ENCODE measurements at regions not wholly inside any gene's neighbourhood (a gene's known extent, or its start where the extent isn't known, plus 50 kb on each side); places are given as distances from the start of the nearest gene placed in this dataset.

DNA sequence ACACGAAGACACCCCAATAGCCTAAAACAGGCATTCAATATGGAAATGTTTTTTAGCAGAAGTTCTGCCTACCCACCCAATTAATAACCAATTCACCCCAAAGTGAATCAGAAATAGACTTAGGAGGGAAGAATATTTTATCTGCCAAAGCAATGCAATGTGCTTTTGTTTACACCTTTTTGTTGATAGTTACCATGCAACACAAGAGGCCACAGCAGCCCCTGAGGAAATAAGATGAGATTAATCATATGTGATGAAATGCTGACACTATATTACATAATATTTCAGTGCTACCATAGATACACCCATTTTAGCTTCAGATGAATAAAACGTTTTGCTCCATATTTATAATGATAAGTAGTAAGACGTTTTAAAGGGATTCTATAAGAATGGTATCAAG, 60.9 kb upstream of the RGS2 start:
- CTCF ChIA-PET: interaction anchor here (0.7 to 1.6 kb wide), 2 partner anchors 10 to 197 kb away, joined by 3 read pairs; no protein-coding TSS in a partner anchor

DNA sequence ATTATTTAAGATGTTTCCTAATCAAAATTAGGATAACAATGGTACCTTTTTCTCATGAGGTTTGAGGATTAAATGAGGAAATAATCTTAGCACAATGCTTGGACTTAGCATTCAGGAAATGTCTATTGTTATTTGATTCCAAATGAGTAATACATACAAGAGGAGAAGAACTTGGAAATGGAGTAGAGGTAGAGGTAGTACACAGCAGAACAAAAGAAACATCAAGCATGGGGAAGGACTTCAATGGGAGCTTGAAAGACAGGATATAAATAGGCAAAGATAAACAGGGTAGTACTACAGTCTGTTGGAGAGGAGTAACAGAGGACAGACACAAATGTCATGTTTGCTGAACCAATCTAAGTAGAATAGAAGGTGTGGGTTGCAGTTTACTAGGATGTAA, 59.5 kb upstream of the RGS2 start:
- CTCF ChIA-PET: no interaction called here
- no peaks in the 10 kb centered on the region for H3K9me3 Mint-ChIP-seq (ENCODE audit: unreplicated experiment)
- no TSS peak for BruUV-seq (replicated peaks)
- H3K27me3 Mint-ChIP-seq (ENCODE audit: insufficient read depth, unreplicated experiment): no peaks in the 10 kb centered on the region
- no peaks in the 10 kb centered on the region for H3K36me3 Mint-ChIP-seq (ENCODE audit: insufficient read depth, unreplicated experiment)
- intact Hi-C loops (cut with micrococcal nuclease): no loop called here
- H3K4me1 Mint-ChIP-seq (ENCODE audit: insufficient read depth, unreplicated experiment): peaks cover 5% of the 10 kb centered on the region
- no peak overlapping the region for H3K27ac Mint-ChIP-seq (ENCODE audit: low read depth, unreplicated experiment)
- no peak overlapping the region for H3K4me3 Mint-ChIP-seq (ENCODE audit: unreplicated experiment)
- POLR2A ChIA-PET: interaction anchor here (0.7 kb wide), 1 partner anchor 8 kb away, joined by 3 read pairs; no protein-coding TSS in a partner anchor
- TF ChIP-seq, protein P1, sequence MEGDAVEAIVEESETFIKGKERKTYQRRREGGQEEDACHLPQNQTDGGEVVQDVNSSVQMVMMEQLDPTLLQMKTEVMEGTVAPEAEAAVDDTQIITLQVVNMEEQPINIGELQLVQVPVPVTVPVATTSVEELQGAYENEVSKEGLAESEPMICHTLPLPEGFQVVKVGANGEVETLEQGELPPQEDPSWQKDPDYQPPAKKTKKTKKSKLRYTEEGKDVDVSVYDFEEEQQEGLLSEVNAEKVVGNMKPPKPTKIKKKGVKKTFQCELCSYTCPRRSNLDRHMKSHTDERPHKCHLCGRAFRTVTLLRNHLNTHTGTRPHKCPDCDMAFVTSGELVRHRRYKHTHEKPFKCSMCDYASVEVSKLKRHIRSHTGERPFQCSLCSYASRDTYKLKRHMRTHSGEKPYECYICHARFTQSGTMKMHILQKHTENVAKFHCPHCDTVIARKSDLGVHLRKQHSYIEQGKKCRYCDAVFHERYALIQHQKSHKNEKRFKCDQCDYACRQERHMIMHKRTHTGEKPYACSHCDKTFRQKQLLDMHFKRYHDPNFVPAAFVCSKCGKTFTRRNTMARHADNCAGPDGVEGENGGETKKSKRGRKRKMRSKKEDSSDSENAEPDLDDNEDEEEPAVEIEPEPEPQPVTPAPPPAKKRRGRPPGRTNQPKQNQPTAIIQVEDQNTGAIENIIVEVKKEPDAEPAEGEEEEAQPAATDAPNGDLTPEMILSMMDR (IDR thresholded peaks at IDR 0.05; ENCODE audit: unreplicated experiment): no peak
- no peak for DNase-seq (ENCODE audit: unreplicated experiment)

More for the DNA sequence above, 60.9 kb upstream of the RGS2 start:
- BruUV-seq (replicated peaks): no TSS peak
- no peaks in the 10 kb centered on the region for H3K36me3 Mint-ChIP-seq (ENCODE audit: insufficient read depth, unreplicated experiment)
- no peaks in the 10 kb centered on the region for H3K27me3 Mint-ChIP-seq (ENCODE audit: insufficient read depth, unreplicated experiment)
- intact Hi-C loops (cut with micrococcal nuclease): no loop called here
- peaks cover 5% of the 10 kb centered on the region for H3K4me1 Mint-ChIP-seq (ENCODE audit: insufficient read depth, unreplicated experiment)
- H3K4me3 Mint-ChIP-seq (ENCODE audit: unreplicated experiment): no peak overlapping the region
- TF ChIP-seq, protein P1 (IDR thresholded peaks at IDR 0.05; ENCODE audit: unreplicated experiment): no peak
- DNase-seq (ENCODE audit: unreplicated experiment): peak; percentile 73
- H3K9me3 Mint-ChIP-seq (ENCODE audit: unreplicated experiment): no peaks in the 10 kb centered on the region
- peak overlapping the region; percentile 70 for H3K27ac Mint-ChIP-seq (ENCODE audit: low read depth, unreplicated experiment)
- POLR2A ChIA-PET: interaction anchor here (0.6 to 0.7 kb wide), 2 partner anchors 46 to 137 kb away, joined by 3 read pairs; no protein-coding TSS in a partner anchor

DNA sequence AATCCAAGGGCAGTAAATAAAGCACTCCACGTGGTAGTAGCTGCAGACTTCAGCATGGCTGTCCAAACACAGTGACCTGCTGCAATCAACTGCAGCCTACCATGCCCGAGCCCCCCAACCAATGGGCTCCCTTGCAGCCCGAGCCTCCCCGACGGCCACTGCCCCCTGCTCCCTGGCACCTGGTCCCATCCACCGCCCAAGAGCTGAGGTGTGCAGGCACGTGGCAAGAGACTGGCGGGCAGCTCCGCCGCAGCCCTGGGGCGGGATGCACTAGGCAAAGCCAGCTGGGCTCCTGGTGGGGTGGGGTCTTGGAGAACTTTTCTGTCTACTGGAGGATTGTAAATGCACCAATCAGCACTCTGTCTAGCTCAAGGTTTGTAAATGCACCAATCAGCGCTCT, 57.6 kb upstream of the RGS2 start:
- TF ChIP-seq, protein P1 (IDR thresholded peaks at IDR 0.05; ENCODE audit: unreplicated experiment): no peak
- H3K4me1 Mint-ChIP-seq (ENCODE audit: insufficient read depth, unreplicated experiment): peaks cover 5% of the 10 kb centered on the region
- no peak overlapping the region for H3K4me3 Mint-ChIP-seq (ENCODE audit: unreplicated experiment)
- POLR2A ChIA-PET: interaction anchor here (0.7 kb wide), 1 partner anchor 11 kb away, joined by 3 read pairs; no protein-coding TSS in a partner anchor
- DNase-seq (ENCODE audit: unreplicated experiment): no peak
- no peaks in the 10 kb centered on the region for H3K27me3 Mint-ChIP-seq (ENCODE audit: insufficient read depth, unreplicated experiment)
- intact Hi-C loops (cut with micrococcal nuclease): no loop called here
- CTCF ChIA-PET: interaction anchor here (1.2 kb wide), 1 partner anchor 23 kb away, joined by 3 read pairs; no protein-coding TSS in a partner anchor
- H3K9me3 Mint-ChIP-seq (ENCODE audit: unreplicated experiment): no peaks in the 10 kb centered on the region
- no TSS peak for BruUV-seq (replicated peaks)
- no peaks in the 10 kb centered on the region for H3K36me3 Mint-ChIP-seq (ENCODE audit: insufficient read depth, unreplicated experiment)
- no peak overlapping the region for H3K27ac Mint-ChIP-seq (ENCODE audit: low read depth, unreplicated experiment)

DNA sequence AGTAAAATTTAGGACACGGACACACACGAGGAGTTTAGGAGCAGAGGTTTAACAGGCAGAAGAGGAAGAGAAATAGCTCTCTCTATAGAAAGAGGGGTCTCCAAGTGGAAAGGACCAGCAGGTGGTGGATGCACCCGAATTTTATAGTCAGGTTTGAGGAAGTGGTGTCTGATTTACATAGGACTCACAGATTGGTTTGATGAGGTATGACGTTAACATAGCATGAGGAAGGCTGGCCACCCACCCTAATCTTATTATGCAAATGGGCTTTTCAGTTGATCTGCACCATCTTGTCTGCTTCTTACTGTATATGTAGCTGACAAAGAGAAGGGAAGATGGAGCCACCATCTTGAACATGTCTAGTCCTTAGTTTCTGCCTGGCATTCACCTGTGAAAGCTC, 52.5 kb upstream of the RGS2 start:
- H3K4me3 Mint-ChIP-seq (ENCODE audit: unreplicated experiment): no peak overlapping the region
- DNase-seq (ENCODE audit: unreplicated experiment): no peak
- intact Hi-C loops (cut with micrococcal nuclease): no loop called here
- no peaks in the 10 kb centered on the region for H3K36me3 Mint-ChIP-seq (ENCODE audit: insufficient read depth, unreplicated experiment)
- ChIA-PET POLR2A (interaction anchor here (0.7 kb wide), 1 partner anchor 122 kb away, joined by 3 read pairs; no protein-coding TSS in a partner anchor), CTCF (interaction anchor here (0.8 kb wide), 1 partner anchor 88 kb away, joined by 4 read pairs; no protein-coding TSS in a partner anchor)
- no peak overlapping the region for H3K27ac Mint-ChIP-seq (ENCODE audit: low read depth, unreplicated experiment)
- TF ChIP-seq, protein P1 (IDR thresholded peaks at IDR 0.05; ENCODE audit: unreplicated experiment): no peak
- H3K4me1 Mint-ChIP-seq (ENCODE audit: insufficient read depth, unreplicated experiment): no peaks in the 10 kb centered on the region
- no TSS peak for BruUV-seq (replicated peaks)
- no peaks in the 10 kb centered on the region for H3K9me3 Mint-ChIP-seq (ENCODE audit: unreplicated experiment)
- H3K27me3 Mint-ChIP-seq (ENCODE audit: insufficient read depth, unreplicated experiment): no peaks in the 10 kb centered on the region
